IMR-90 (cell line): ENCODE measurements at regions not wholly inside any gene's neighbourhood (a gene's known extent, or its start where the extent isn't known, plus 50 kb on each side); places are given as distances from the start of the nearest gene placed in this dataset.

Experiments
- ATAC-seq: fragments of 200-7000 bp; cut with Tn5 transposase; 2 replicates; pipeline ENCODE4 v1.9.1; 2020; ENCODE audit warnings: low read depth, mild to moderate bottlenecking, moderate library complexity
- BruUV-seq: library from RNA; stranded (reverse); fragments of 400-500 nt; replicated peaks from 2 replicates; lab custom pipeline; 2021; lab: Mats Ljungman, UMichigan
- CTCF ChIA-PET: fragments of 300-600 bp; formaldehyde crosslinking; extraction: SDS; loops from one replicate; lab custom pipeline; 2021; ENCODE audit warnings: antibody characterized with exemption; lab: Yijun Ruan, JAX
- POLR2A ChIA-PET: fragments of 300-600 bp; sonication (Branson Sonifier 250); formaldehyde crosslinking; loops from one replicate; lab custom pipeline; 2022; ENCODE audit warnings: antibody characterized with exemption; ENCODE audit not compliant: unreplicated experiment; lab: Charles Lee
- DNase-seq: peaks from one replicate; pipeline ENCODE4 v3.0.0; 2013
- H2AFZ ChIP-seq: replicated peaks from 2 replicates; pipeline ENCODE3; 2013; ENCODE audit warnings: low read length, mild to moderate bottlenecking; ENCODE audit not compliant: poor library complexity
- H2AK5ac ChIP-seq: 2 replicates; pipeline ENCODE4 v1.6.1; 2013; ENCODE audit warnings: low read depth, low read length, inconsistent platforms
- H2AK9ac ChIP-seq: replicated peaks from 2 replicates; pipeline ENCODE3; 2013; ENCODE audit warnings: mild to moderate bottlenecking, low read depth, low read length, moderate library complexity; ENCODE audit not compliant: poor library complexity
- H2BK120ac ChIP-seq: 2 replicates; pipeline ENCODE4 v1.6.1; 2013; ENCODE audit warnings: low read depth, low read length, inconsistent platforms
- H2BK15ac ChIP-seq: 3 replicates; pipeline ENCODE4 v1.6.1; 2013; ENCODE audit warnings: low read depth, low read length, inconsistent platforms
- H2BK20ac ChIP-seq: 2 replicates; pipeline ENCODE4 v1.6.1; 2013; ENCODE audit warnings: low read depth, mild to moderate bottlenecking, inconsistent platforms, low read length, moderate library complexity
- H2BK5ac ChIP-seq: 2 replicates; pipeline ENCODE4 v1.6.1; 2013; ENCODE audit warnings: mild to moderate bottlenecking, low read depth, low read length, inconsistent platforms; ENCODE audit not compliant: poor library complexity, severe bottlenecking
- H3K14ac ChIP-seq: replicated peaks from 2 replicates; pipeline ENCODE4 v1.6.1; 2013; ENCODE audit warnings: low read depth, low read length, inconsistent platforms
- H3K18ac ChIP-seq: 2 replicates; pipeline ENCODE4 v1.6.1; 2013; ENCODE audit warnings: low read depth, low read length, control low read depth
- H3K23ac ChIP-seq: 2 replicates; pipeline ENCODE4 v1.6.1; 2013; ENCODE audit warnings: low read depth, low read length, inconsistent platforms
- H3K27ac ChIP-seq: 2 replicates; pipeline ENCODE4 v1.5.1; 2013; ENCODE audit warnings: mild to moderate bottlenecking, control low read depth, low read length; ENCODE audit not compliant: insufficient read depth
- H3K27me3 ChIP-seq: 2 replicates; pipeline ENCODE4 v1.6.1; 2013; ENCODE audit warnings: low read length; ENCODE audit not compliant: control insufficient read depth, insufficient read depth
- H3K36me3 ChIP-seq: 2 replicates; pipeline ENCODE4 v1.6.1; 2013; ENCODE audit warnings: low read length, mixed read lengths; ENCODE audit not compliant: control insufficient read depth, insufficient read depth
- H3K4ac ChIP-seq: 2 replicates; pipeline ENCODE4 v1.6.1; 2013; ENCODE audit warnings: low read depth, low read length, inconsistent platforms
- H3K4me1 ChIP-seq: 2 replicates; pipeline ENCODE4 v1.6.1; 2013; ENCODE audit warnings: low read length, mixed read lengths; ENCODE audit not compliant: control insufficient read depth, insufficient read depth
- H3K4me2 ChIP-seq: 2 replicates; pipeline ENCODE4 v1.6.1; 2013; ENCODE audit warnings: low read depth, mild to moderate bottlenecking, control low read depth, low read length, moderate library complexity
- H3K4me3 ChIP-seq: 2 replicates; pipeline ENCODE4 v1.5.1; 2013; ENCODE audit warnings: low read depth, mild to moderate bottlenecking, control low read depth, low read length, moderate library complexity; ENCODE audit not compliant: insufficient read depth
- H3K56ac ChIP-seq: 2 replicates; pipeline ENCODE4 v1.6.1; 2013; ENCODE audit warnings: low read length, inconsistent platforms; ENCODE audit not compliant: insufficient read depth; ENCODE audit errors: extremely low read depth
- H3K79me1 ChIP-seq, 2 experiments: 2 replicates each; pipeline ENCODE4 v1.6.1; 2013; ENCODE audit warnings: low read length in 2 of 2, inconsistent platforms in 1 of 2, low read depth in 1 of 2
- H3K9ac ChIP-seq: 2 replicates; pipeline ENCODE4 v1.6.1; 2013; ENCODE audit warnings: low read depth, low read length, control low read depth
- H3K9me1 ChIP-seq: 2 replicates; pipeline ENCODE4 v1.6.1; 2013; ENCODE audit warnings: low read length, inconsistent platforms; ENCODE audit not compliant: insufficient read depth
- H3K9me3 ChIP-seq: 2 replicates; pipeline ENCODE4 v1.6.1; 2013; ENCODE audit warnings: low read length; ENCODE audit not compliant: control insufficient read depth, insufficient read depth
- H4K20me1 ChIP-seq: 2 replicates; pipeline ENCODE4 v1.6.1; 2013; ENCODE audit warnings: low read length, inconsistent platforms; ENCODE audit not compliant: insufficient read depth
- H4K5ac ChIP-seq: 2 replicates; pipeline ENCODE4 v1.6.1; 2013; ENCODE audit warnings: mild to moderate bottlenecking, low read depth, low read length, control low read depth
- H4K8ac ChIP-seq, 2 experiments: 2 replicates each; pipeline ENCODE4 v1.6.1; 2013; ENCODE audit warnings: low read depth in 2 of 2, low read length in 2 of 2, control low read depth in 1 of 2, inconsistent platforms in 1 of 2
- H4K91ac ChIP-seq: 2 replicates; pipeline ENCODE4 v1.6.1; 2013; ENCODE audit warnings: low read depth, low read length, inconsistent platforms; ENCODE audit not compliant: insufficient read depth
- BHLHE40 ChIP-seq: fragments of 150-350 bp; IDR thresholded peaks from 2 replicates; pipeline ENCODE4 v1.6.1; 2016; ENCODE audit warnings: mild to moderate bottlenecking, low read depth, low read length
- CEBPB ChIP-seq: IDR thresholded peaks from 2 replicates; pipeline ENCODE4 v1.6.1; 2012; ENCODE audit warnings: low read depth, low read length, improper control_type of control experiment
- CHD1 ChIP-seq: IDR thresholded peaks from 2 replicates; pipeline ENCODE4 v1.6.1; 2012; ENCODE audit warnings: low read depth, low read length, improper control_type of control experiment
- CTCF ChIP-seq: conservative IDR thresholded peaks from 2 replicates; pipeline ENCODE4 v1.5.1; 2012; ENCODE audit warnings: mild to moderate bottlenecking, low read depth, low read length, improper control_type of control experiment
- ELK1 ChIP-seq: fragments of 150-350 bp; IDR thresholded peaks from 2 replicates; pipeline ENCODE4 v1.6.1; 2016; ENCODE audit warnings: low read depth, mild to moderate bottlenecking, low read length, moderate library complexity, borderline replicate concordance
- FOS ChIP-seq: fragments of 150-350 bp; IDR thresholded peaks from 2 replicates; pipeline ENCODE4 v1.6.1; 2016; ENCODE audit warnings: low read depth, low read length
- MAFK ChIP-seq: IDR thresholded peaks from 2 replicates; pipeline ENCODE4 v1.6.1; 2012; ENCODE audit warnings: low read depth, low read length, improper control_type of control experiment
- MAZ ChIP-seq: IDR thresholded peaks from 2 replicates; pipeline ENCODE4 v1.6.1; 2012; ENCODE audit warnings: low read depth, mild to moderate bottlenecking, low read length, improper control_type of control experiment, moderate library complexity, borderline replicate concordance
- MXI1 ChIP-seq: IDR thresholded peaks from 2 replicates; pipeline ENCODE4 v1.6.1; 2012; ENCODE audit warnings: low read depth, mild to moderate bottlenecking, low read length, moderate library complexity, borderline replicate concordance
- NFE2L2 ChIP-seq: fragments of 150-350 bp; IDR thresholded peaks from 2 replicates; pipeline ENCODE4 v1.6.1; 2016; ENCODE audit warnings: low read depth, mild to moderate bottlenecking, low read length
- POLR2A ChIP-seq: IDR thresholded peaks from 2 replicates; pipeline ENCODE4 v1.6.1; 2012; ENCODE audit warnings: mild to moderate bottlenecking, low read depth, low read length
- RAD21 ChIP-seq: IDR thresholded peaks from 2 replicates; pipeline ENCODE4 v1.6.1; 2012; ENCODE audit warnings: low read length, improper control_type of control experiment
- RCOR1 ChIP-seq: IDR thresholded peaks from 2 replicates; pipeline ENCODE4 v1.6.1; 2012; ENCODE audit warnings: mild to moderate bottlenecking, low read length, improper control_type of control experiment; ENCODE audit not compliant: insufficient replicate concordance
- RFX5 ChIP-seq: IDR thresholded peaks from 2 replicates; pipeline ENCODE4 v1.8.0; 2012; ENCODE audit warnings: low read depth, mild to moderate bottlenecking, low read length, moderate library complexity
- SMC3 ChIP-seq: fragments of 150-350 bp; IDR thresholded peaks from 2 replicates; pipeline ENCODE4 v1.6.1; 2016; ENCODE audit warnings: low read depth, mild to moderate bottlenecking, antibody characterized with exemption, low read length, moderate library complexity
- USF2 ChIP-seq: fragments of 150-350 bp; IDR thresholded peaks from 2 replicates; pipeline ENCODE4 v1.6.1; 2017; ENCODE audit warnings: mild to moderate bottlenecking, antibody characterized with exemption, low read length, low read depth
- WGBS, 2 experiments: methylation state at CpG; one replicate each; pipeline versions ENCODE4 v1.1.5 to v1.1.7; 2013; ENCODE audit warnings: missing lambda C conversion rate in 2 of 2; ENCODE audit not compliant: insufficient read length in 1 of 2; ENCODE audit errors: extremely low coverage in 2 of 2; 5-methylcytosine and 5-hydroxymethylcytosine counted together
- dilution Hi-C: fragments of 300-500 bp; cut with HindIII; formaldehyde crosslinking; loops from one replicate; pipeline ENCODE4 v1.14.3; 2018; ENCODE audit warnings: low sequenced_read_pairs; ENCODE audit not compliant: unreplicated experiment
- in situ Hi-C: fragments of 300-500 bp; cut with MboI; formaldehyde crosslinking; loops from 3 replicates; pipeline ENCODE4 v1.14.3; 2019; ENCODE audit warnings: low sequenced_read_pairs, inconsistent platforms, mixed read lengths
- intact Hi-C: fragments of 100-400 bp; cut with micrococcal nuclease; formaldehyde crosslinking; loops from 2 replicates; pipeline ENCODE4 v1.10.0; 2022

GRCh38 chr7:25557930-25558329 lies 329.6 kb upstream of the NPVF start:
- Histone ChIP-seq H3K4me2 (no peak overlapping the region), H3K9ac (no peak overlapping the region), H3K56ac (no peak overlapping the region), H3K27me3 (no peaks in the 10 kb centered on the region; the same call in 1 of the 2 replicates), H2BK5ac (no peak overlapping the region), H4K8ac (no peak overlapping the region), H4K91ac (no peak overlapping the region), H2BK20ac (no peak overlapping the region), H3K4me1 (no peaks in the 10 kb centered on the region), H3K4ac (no peak overlapping the region), H3K36me3 (no peaks in the 10 kb centered on the region), H3K27ac (no peak overlapping the region), H2BK15ac (no peak overlapping the region), H3K79me1 (no peaks in the 10 kb centered on the region), H2AK9ac (no peak overlapping the region), H3K4me3 (no peak overlapping the region), H3K18ac (no peak overlapping the region), H4K5ac (no peak overlapping the region), H3K23ac (no peak overlapping the region), H2BK120ac (no peak overlapping the region), H2AFZ (no peak overlapping the region), H3K9me3 (no peaks in the 10 kb centered on the region), H3K9me1 (no peaks in the 10 kb centered on the region; the same call in 1 of the 2 replicates), H4K20me1 (no peaks in the 10 kb centered on the region), H3K14ac (no peak overlapping the region), H2AK5ac (no peak overlapping the region)
- DNase-seq (no peak), ATAC-seq (no peak)
- WGBS, 2 experiments = no CpG with 5 or more reads among the region's 4 CpGs
- ChIA-PET CTCF (interaction anchor here (0.6 kb wide), 1 partner anchor 54 kb away, joined by 3 read pairs; no protein-coding TSS in a partner anchor), POLR2A (no interaction called here)
- dilution Hi-C loops = no loop called here
- BruUV-seq = no TSS peak
- in situ Hi-C loops = no loop called here
- TF ChIP-seq CTCF = no peak
- no peak for TF ChIP-seq FOS
- TF ChIP-seq CHD1 = no peak
- no peak for TF ChIP-seq ELK1
- TF ChIP-seq SMC3 = no peak
- no peak for TF ChIP-seq MAZ
- no peak for TF ChIP-seq NFE2L2
- no peak for TF ChIP-seq RAD21
- no peak for TF ChIP-seq RCOR1
- TF ChIP-seq CEBPB = no peak
- no peak for TF ChIP-seq RFX5
- no peak for TF ChIP-seq USF2
- TF ChIP-seq MXI1 = no peak
- no peak for TF ChIP-seq MAFK
- no peak for TF ChIP-seq BHLHE40
- no peak for TF ChIP-seq POLR2A
- intact Hi-C loops = no loop called here
